Progenitor cell of endocrine pancreas (in vitro differentiated cells): ENCODE measurements at regions not wholly inside any gene's neighbourhood (a gene's known extent, or its start where the extent isn't known, plus 50 kb on each side); places are given as distances from the start of the nearest gene placed in this dataset.

Experiments
- DNase-seq: peaks from one replicate; pipeline ENCODE4 v3.0.0; 2021; ENCODE audit warnings: low spot score; ENCODE audit not compliant: unreplicated experiment
- H3K27ac Mint-ChIP-seq: 2 replicates; pipeline ENCODE4 v1.8.0; 2021; ENCODE audit warnings: mild to moderate bottlenecking, moderate library complexity, mixed read lengths
- H3K27me3 Mint-ChIP-seq: 2 replicates; pipeline ENCODE4 v1.8.0; 2021; ENCODE audit warnings: mixed read lengths
- H3K36me3 Mint-ChIP-seq: 2 replicates; pipeline ENCODE4 v1.8.0; 2022; ENCODE audit warnings: mixed read lengths; ENCODE audit not compliant: insufficient read depth
- H3K4me1 Mint-ChIP-seq: 2 replicates; pipeline ENCODE4 v1.8.0; 2021; ENCODE audit warnings: low read depth, mixed read lengths
- H3K4me3 Mint-ChIP-seq: 2 replicates; pipeline ENCODE4 v1.8.0; 2021; ENCODE audit warnings: low read depth, mild to moderate bottlenecking, moderate library complexity, mixed read lengths
- H3K9me3 Mint-ChIP-seq: 2 replicates; pipeline ENCODE4 v1.8.0; 2021; ENCODE audit warnings: low read depth, mixed read lengths
- CTCF ChIP-seq: fragments of 200-600 bp; sonication (generic); IDR thresholded peaks from one replicate; pipeline ENCODE4 v1.5.0; 2021; ENCODE audit warnings: antibody characterized with exemption, mild to moderate bottlenecking; ENCODE audit not compliant: unreplicated experiment

GRCh38 chr1:195153107-195153506, 1455.1 kb downstream of the KCNT2 start:
- Mint-ChIP-seq H3K4me3 (no peak overlapping the region), H3K27me3 (no peaks in the 10 kb centered on the region), H3K9me3 (no peaks in the 10 kb centered on the region), H3K36me3 (no peaks in the 10 kb centered on the region), H3K27ac (no peak overlapping the region), H3K4me1 (peaks cover 3% of the 10 kb centered on the region)
- DNase-seq = no peak
- no peak for TF ChIP-seq CTCF

GRCh38 chr1:195150768-195151167, 1457.5 kb downstream of the KCNT2 start:
- H3K27me3 Mint-ChIP-seq = no peaks in the 10 kb centered on the region
- H3K4me3 Mint-ChIP-seq = no peak overlapping the region
- H3K36me3 Mint-ChIP-seq = no peaks in the 10 kb centered on the region
- TF ChIP-seq CTCF = no peak
- H3K4me1 Mint-ChIP-seq = peaks cover 3% of the 10 kb centered on the region
- no peak overlapping the region for H3K27ac Mint-ChIP-seq
- DNase-seq = no peak
- no peaks in the 10 kb centered on the region for H3K9me3 Mint-ChIP-seq

- TF ChIP-seq CTCF = no peak
- Mint-ChIP-seq H3K27me3 (no peaks in the 10 kb centered on the region), H3K36me3 (no peaks in the 10 kb centered on the region), H3K4me3 (no peak overlapping the region), H3K27ac (no peak overlapping the region), H3K4me1 (no peaks in the 10 kb centered on the region), H3K9me3 (peaks cover 7% of the 10 kb centered on the region)
- no peak for DNase-seq
These were observed 1466.9 kb downstream of the KCNT2 start for GRCh38 chr1:195141294-195141693.

- no peak overlapping the region for H3K27ac Mint-ChIP-seq
- no peaks in the 10 kb centered on the region for H3K4me1 Mint-ChIP-seq
- no peaks in the 10 kb centered on the region for H3K36me3 Mint-ChIP-seq
- H3K9me3 Mint-ChIP-seq = peaks cover 10% of the 10 kb centered on the region
- no peak for DNase-seq
- H3K27me3 Mint-ChIP-seq = no peaks in the 10 kb centered on the region
- no peak for TF ChIP-seq CTCF
- no peak overlapping the region for H3K4me3 Mint-ChIP-seq
These were observed 1477.6 kb downstream of the KCNT2 start for GRCh38 chr1:195130598-195130997.

- no peak for TF ChIP-seq CTCF
- Mint-ChIP-seq H3K9me3 (no peaks in the 10 kb centered on the region), H3K4me3 (no peak overlapping the region), H3K27ac (no peak overlapping the region), H3K36me3 (no peaks in the 10 kb centered on the region), H3K27me3 (no peaks in the 10 kb centered on the region), H3K4me1 (no peaks in the 10 kb centered on the region)
- no peak for DNase-seq
These were observed 1485.7 kb downstream of the KCNT2 start for GRCh38 chr1:195122497-195122896.
